IMR-90 (cell line): ENCODE measurements at regions not wholly inside any gene's neighbourhood (a gene's known extent, or its start where the extent isn't known, plus 50 kb on each side); places are given as distances from the start of the nearest gene placed in this dataset.

ENCODE experiments used
- ATAC-seq: fragments of 200-7000 bp; cut with Tn5 transposase; 2 replicates; pipeline ENCODE4 v1.9.1; 2020; ENCODE audit warnings: low read depth, mild to moderate bottlenecking, moderate library complexity
- BruUV-seq: library from RNA; stranded (reverse); fragments of 400-500 nt; replicated peaks from 2 replicates; lab custom pipeline; 2021; lab: Mats Ljungman, UMichigan
- CTCF ChIA-PET: fragments of 300-600 bp; formaldehyde crosslinking; extraction: SDS; loops from one replicate; lab custom pipeline; 2021; ENCODE audit warnings: antibody characterized with exemption; lab: Yijun Ruan, JAX
- POLR2A ChIA-PET: fragments of 300-600 bp; sonication (Branson Sonifier 250); formaldehyde crosslinking; loops from one replicate; lab custom pipeline; 2022; ENCODE audit warnings: antibody characterized with exemption; ENCODE audit not compliant: unreplicated experiment; lab: Charles Lee
- DNase-seq: peaks from one replicate; pipeline ENCODE4 v3.0.0; 2013
- H2AFZ ChIP-seq: replicated peaks from 2 replicates; pipeline ENCODE3; 2013; ENCODE audit warnings: low read length, mild to moderate bottlenecking; ENCODE audit not compliant: poor library complexity
- H2AK5ac ChIP-seq: 2 replicates; pipeline ENCODE4 v1.6.1; 2013; ENCODE audit warnings: low read depth, low read length, inconsistent platforms
- H2AK9ac ChIP-seq: replicated peaks from 2 replicates; pipeline ENCODE3; 2013; ENCODE audit warnings: mild to moderate bottlenecking, low read depth, low read length, moderate library complexity; ENCODE audit not compliant: poor library complexity
- H2BK120ac ChIP-seq: 2 replicates; pipeline ENCODE4 v1.6.1; 2013; ENCODE audit warnings: low read depth, low read length, inconsistent platforms
- H2BK15ac ChIP-seq: 3 replicates; pipeline ENCODE4 v1.6.1; 2013; ENCODE audit warnings: low read depth, low read length, inconsistent platforms
- H2BK20ac ChIP-seq: 2 replicates; pipeline ENCODE4 v1.6.1; 2013; ENCODE audit warnings: low read depth, mild to moderate bottlenecking, inconsistent platforms, low read length, moderate library complexity
- H2BK5ac ChIP-seq: 2 replicates; pipeline ENCODE4 v1.6.1; 2013; ENCODE audit warnings: mild to moderate bottlenecking, low read depth, low read length, inconsistent platforms; ENCODE audit not compliant: poor library complexity, severe bottlenecking
- H3K14ac ChIP-seq: replicated peaks from 2 replicates; pipeline ENCODE4 v1.6.1; 2013; ENCODE audit warnings: low read depth, low read length, inconsistent platforms
- H3K18ac ChIP-seq: 2 replicates; pipeline ENCODE4 v1.6.1; 2013; ENCODE audit warnings: low read depth, low read length, control low read depth
- H3K23ac ChIP-seq: 2 replicates; pipeline ENCODE4 v1.6.1; 2013; ENCODE audit warnings: low read depth, low read length, inconsistent platforms
- H3K27ac ChIP-seq: 2 replicates; pipeline ENCODE4 v1.5.1; 2013; ENCODE audit warnings: mild to moderate bottlenecking, control low read depth, low read length; ENCODE audit not compliant: insufficient read depth
- H3K27me3 ChIP-seq: 2 replicates; pipeline ENCODE4 v1.6.1; 2013; ENCODE audit warnings: low read length; ENCODE audit not compliant: control insufficient read depth, insufficient read depth
- H3K36me3 ChIP-seq: 2 replicates; pipeline ENCODE4 v1.6.1; 2013; ENCODE audit warnings: low read length, mixed read lengths; ENCODE audit not compliant: control insufficient read depth, insufficient read depth
- H3K4ac ChIP-seq: 2 replicates; pipeline ENCODE4 v1.6.1; 2013; ENCODE audit warnings: low read depth, low read length, inconsistent platforms
- H3K4me1 ChIP-seq: 2 replicates; pipeline ENCODE4 v1.6.1; 2013; ENCODE audit warnings: low read length, mixed read lengths; ENCODE audit not compliant: control insufficient read depth, insufficient read depth
- H3K4me2 ChIP-seq: 2 replicates; pipeline ENCODE4 v1.6.1; 2013; ENCODE audit warnings: low read depth, mild to moderate bottlenecking, control low read depth, low read length, moderate library complexity
- H3K4me3 ChIP-seq: 2 replicates; pipeline ENCODE4 v1.5.1; 2013; ENCODE audit warnings: low read depth, mild to moderate bottlenecking, control low read depth, low read length, moderate library complexity; ENCODE audit not compliant: insufficient read depth
- H3K56ac ChIP-seq: 2 replicates; pipeline ENCODE4 v1.6.1; 2013; ENCODE audit warnings: low read length, inconsistent platforms; ENCODE audit not compliant: insufficient read depth; ENCODE audit errors: extremely low read depth
- H3K79me1 ChIP-seq, 2 experiments: 2 replicates each; pipeline ENCODE4 v1.6.1; 2013; ENCODE audit warnings: low read length in 2 of 2, inconsistent platforms in 1 of 2, low read depth in 1 of 2
- H3K9ac ChIP-seq: 2 replicates; pipeline ENCODE4 v1.6.1; 2013; ENCODE audit warnings: low read depth, low read length, control low read depth
- H3K9me1 ChIP-seq: 2 replicates; pipeline ENCODE4 v1.6.1; 2013; ENCODE audit warnings: low read length, inconsistent platforms; ENCODE audit not compliant: insufficient read depth
- H3K9me3 ChIP-seq: 2 replicates; pipeline ENCODE4 v1.6.1; 2013; ENCODE audit warnings: low read length; ENCODE audit not compliant: control insufficient read depth, insufficient read depth
- H4K20me1 ChIP-seq: 2 replicates; pipeline ENCODE4 v1.6.1; 2013; ENCODE audit warnings: low read length, inconsistent platforms; ENCODE audit not compliant: insufficient read depth
- H4K5ac ChIP-seq: 2 replicates; pipeline ENCODE4 v1.6.1; 2013; ENCODE audit warnings: mild to moderate bottlenecking, low read depth, low read length, control low read depth
- H4K8ac ChIP-seq, 2 experiments: 2 replicates each; pipeline ENCODE4 v1.6.1; 2013; ENCODE audit warnings: low read depth in 2 of 2, low read length in 2 of 2, control low read depth in 1 of 2, inconsistent platforms in 1 of 2
- H4K91ac ChIP-seq: 2 replicates; pipeline ENCODE4 v1.6.1; 2013; ENCODE audit warnings: low read depth, low read length, inconsistent platforms; ENCODE audit not compliant: insufficient read depth
- CEBPB ChIP-seq: IDR thresholded peaks from 2 replicates; pipeline ENCODE4 v1.6.1; 2012; ENCODE audit warnings: low read depth, low read length, improper control_type of control experiment
- CHD1 ChIP-seq: IDR thresholded peaks from 2 replicates; pipeline ENCODE4 v1.6.1; 2012; ENCODE audit warnings: low read depth, low read length, improper control_type of control experiment
- CTCF ChIP-seq: conservative IDR thresholded peaks from 2 replicates; pipeline ENCODE4 v1.5.1; 2012; ENCODE audit warnings: mild to moderate bottlenecking, low read depth, low read length, improper control_type of control experiment
- FOS ChIP-seq: fragments of 150-350 bp; IDR thresholded peaks from 2 replicates; pipeline ENCODE4 v1.6.1; 2016; ENCODE audit warnings: low read depth, low read length
- MAFK ChIP-seq: IDR thresholded peaks from 2 replicates; pipeline ENCODE4 v1.6.1; 2012; ENCODE audit warnings: low read depth, low read length, improper control_type of control experiment
- MAZ ChIP-seq: IDR thresholded peaks from 2 replicates; pipeline ENCODE4 v1.6.1; 2012; ENCODE audit warnings: low read depth, mild to moderate bottlenecking, low read length, improper control_type of control experiment, moderate library complexity, borderline replicate concordance
- MXI1 ChIP-seq: IDR thresholded peaks from 2 replicates; pipeline ENCODE4 v1.6.1; 2012; ENCODE audit warnings: low read depth, mild to moderate bottlenecking, low read length, moderate library complexity, borderline replicate concordance
- NFE2L2 ChIP-seq: fragments of 150-350 bp; IDR thresholded peaks from 2 replicates; pipeline ENCODE4 v1.6.1; 2016; ENCODE audit warnings: low read depth, mild to moderate bottlenecking, low read length
- POLR2A ChIP-seq: IDR thresholded peaks from 2 replicates; pipeline ENCODE4 v1.6.1; 2012; ENCODE audit warnings: mild to moderate bottlenecking, low read depth, low read length
- RAD21 ChIP-seq: IDR thresholded peaks from 2 replicates; pipeline ENCODE4 v1.6.1; 2012; ENCODE audit warnings: low read length, improper control_type of control experiment
- RCOR1 ChIP-seq: IDR thresholded peaks from 2 replicates; pipeline ENCODE4 v1.6.1; 2012; ENCODE audit warnings: mild to moderate bottlenecking, low read length, improper control_type of control experiment; ENCODE audit not compliant: insufficient replicate concordance
- RFX5 ChIP-seq: IDR thresholded peaks from 2 replicates; pipeline ENCODE4 v1.8.0; 2012; ENCODE audit warnings: low read depth, mild to moderate bottlenecking, low read length, moderate library complexity
- SMC3 ChIP-seq: fragments of 150-350 bp; IDR thresholded peaks from 2 replicates; pipeline ENCODE4 v1.6.1; 2016; ENCODE audit warnings: low read depth, mild to moderate bottlenecking, antibody characterized with exemption, low read length, moderate library complexity
- USF2 ChIP-seq: fragments of 150-350 bp; IDR thresholded peaks from 2 replicates; pipeline ENCODE4 v1.6.1; 2017; ENCODE audit warnings: mild to moderate bottlenecking, antibody characterized with exemption, low read length, low read depth
- WGBS, 2 experiments: methylation state at CpG; one replicate each; pipeline versions ENCODE4 v1.1.5 to v1.1.7; 2013; ENCODE audit warnings: missing lambda C conversion rate in 2 of 2; ENCODE audit not compliant: insufficient read length in 1 of 2; ENCODE audit errors: extremely low coverage in 2 of 2; 5-methylcytosine and 5-hydroxymethylcytosine counted together
- dilution Hi-C: fragments of 300-500 bp; cut with HindIII; formaldehyde crosslinking; loops from one replicate; pipeline ENCODE4 v1.14.3; 2018; ENCODE audit warnings: low sequenced_read_pairs; ENCODE audit not compliant: unreplicated experiment
- in situ Hi-C: fragments of 300-500 bp; cut with MboI; formaldehyde crosslinking; loops from 3 replicates; pipeline ENCODE4 v1.14.3; 2019; ENCODE audit warnings: low sequenced_read_pairs, inconsistent platforms, mixed read lengths
- intact Hi-C: fragments of 100-400 bp; cut with micrococcal nuclease; formaldehyde crosslinking; loops from 2 replicates; pipeline ENCODE4 v1.10.0; 2022

- TF ChIP-seq MAZ = no peak
Observed at GRCh38 chr4:154039435-154040343, 250.8 kb upstream of the SFRP2 start (continued).

GRCh38 chr4:154036856-154037255, 248.0 kb upstream of the SFRP2 start:
- POLR2A ChIA-PET = no interaction called here
- TF ChIP-seq SMC3 (no peak), RAD21 (no peak), CTCF (no peak), NFE2L2 (no peak), RCOR1 (no peak), CEBPB (no peak), MAFK (no peak), FOS (no peak), CHD1 (no peak), MAZ (no peak), MXI1 (no peak), USF2 (no peak), RFX5 (no peak), POLR2A (no peak)
- H2AK5ac ChIP-seq = no peak overlapping the region

More at GRCh38 chr4:154036856-154037255, 248.0 kb upstream of the SFRP2 start:
- Histone ChIP-seq H4K91ac (no peak overlapping the region), H2AK9ac (no peak overlapping the region), H3K27me3 (no peaks in the 10 kb centered on the region), H3K9ac (no peak overlapping the region), H2BK5ac (no peak overlapping the region), H2AFZ (no peak overlapping the region), H3K23ac (no peak overlapping the region), H3K56ac (no peak overlapping the region), H3K9me1 (no peaks in the 10 kb centered on the region), H3K14ac (no peak overlapping the region), H3K4me1 (no peaks in the 10 kb centered on the region), H2BK120ac (no peak overlapping the region), H3K79me1 (no peaks in the 10 kb centered on the region), H3K18ac (no peak overlapping the region), H3K4ac (no peak overlapping the region), H3K27ac (no peak overlapping the region), H4K20me1 (no peaks in the 10 kb centered on the region), H3K9me3 (peaks cover 6% of the 10 kb centered on the region; the same call in 1 of the 2 replicates), H3K36me3 (no peaks in the 10 kb centered on the region), H3K4me3 (no peak overlapping the region), H4K5ac (no peak overlapping the region), H2BK20ac (no peak overlapping the region), H4K8ac (no peak overlapping the region), H2BK15ac (no peak overlapping the region), H3K4me2 (no peak overlapping the region)
- ATAC-seq = no peak
- dilution Hi-C loops (no loop called here), in situ Hi-C loops (no loop called here), intact Hi-C loops (no loop called here)
- no CpG with 5 or more reads among the region's 3 CpGs for WGBS, 2 experiments
- no TSS peak for BruUV-seq
- DNase-seq = no peak
- CTCF ChIA-PET = no interaction called here
